Ishikawa (cell line): ENCODE measurements at regions not wholly inside any gene's neighbourhood (a gene's known extent, or its start where the extent isn't known, plus 50 kb on each side); places are given as distances from the start of the nearest gene placed in this dataset.

Experiments used
- EGR1 ChIP-seq: IDR thresholded peaks from 2 replicates; pipeline ENCODE4 v1.6.1; 2012
- EP300 ChIP-seq: IDR thresholded peaks from 2 replicates; pipeline ENCODE4 v1.6.1; 2012; ENCODE audit warnings: borderline replicate concordance
- MAX ChIP-seq: IDR thresholded peaks from 2 replicates; pipeline ENCODE4 v1.6.1; 2012
- NFIC ChIP-seq: IDR thresholded peaks from 2 replicates; pipeline ENCODE4 v1.6.1; 2012
- RAD21 ChIP-seq: IDR thresholded peaks from 2 replicates; pipeline ENCODE4 v1.6.1; 2012; ENCODE audit warnings: low read depth
- REST ChIP-seq: IDR thresholded peaks from 2 replicates; pipeline ENCODE4 v1.6.1; 2012; ENCODE audit warnings: low read depth, mild to moderate bottlenecking
- TAF1 ChIP-seq: IDR thresholded peaks from 2 replicates; pipeline ENCODE4 v1.6.1; 2012; ENCODE audit warnings: low read depth, mild to moderate bottlenecking
- TEAD4 ChIP-seq: IDR thresholded peaks from 2 replicates; pipeline ENCODE4 v1.6.1; 2012
- USF1 ChIP-seq: IDR thresholded peaks from 2 replicates; pipeline ENCODE4 v1.6.1; 2012
- YY1 ChIP-seq: IDR thresholded peaks from 2 replicates; pipeline ENCODE4 v1.6.1; 2012; ENCODE audit warnings: low read depth

- TF ChIP-seq MAX (no peak), EP300 (no peak), TEAD4 (peak; percentile 35; the same call in 1 of the 2 replicates), EGR1 (no peak), YY1 (no peak), REST (peak; percentile 88), NFIC (no peak), TAF1 (no peak), RAD21 (no peak), USF1 (no peak)
These were observed 515.8 kb downstream of the PTPRU start for GRCh38 chr1:29752141-29752540.
